HG03103 (cell line): ENCODE measurements at regions not wholly inside any gene's neighbourhood (a gene's known extent, or its start where the extent isn't known, plus 50 kb on each side); places are given as distances from the start of the nearest gene placed in this dataset.

Experiments
- ATAC-seq: cut with Tn5 transposase; IDR thresholded peaks from one replicate; pipeline ENCODE4 v1.9.1; 2021; ENCODE audit warnings: low read depth; ENCODE audit not compliant: unreplicated experiment

GRCh38 chr1:55547405-55547804 is 332.2 kb upstream of the USP24 start:
- no peak for ATAC-seq

- no peak for ATAC-seq
Measured at GRCh38 chr1:55546553-55546952, 331.4 kb upstream of the USP24 start.

GRCh38 chr1:55544826-55545225 is 329.7 kb upstream of the USP24 start:
- ATAC-seq: no peak

- ATAC-seq: no peak
Measured at GRCh38 chr1:55542901-55543504, 327.8 kb upstream of the USP24 start.

GRCh38 chr1:55541296-55541695 is 326.1 kb upstream of the USP24 start:
- ATAC-seq: no peak

GRCh38 chr1:55539652-55540512 is 324.7 kb upstream of the USP24 start:
- ATAC-seq: no peak

GRCh38 chr1:55538428-55538827 is 323.3 kb upstream of the USP24 start:
- no peak for ATAC-seq

- ATAC-seq: no peak
Measured at GRCh38 chr1:55536545-55536865, 321.3 kb upstream of the USP24 start.

GRCh38 chr1:55535724-55536544 is 320.8 kb upstream of the USP24 start:
- ATAC-seq: no peak

GRCh38 chr1:55534565-55535121 is 319.5 kb upstream of the USP24 start:
- no peak for ATAC-seq

GRCh38 chr1:55531644-55532043 is 316.5 kb upstream of the USP24 start:
- ATAC-seq: no peak

- ATAC-seq: no peak
Measured at GRCh38 chr1:55530749-55531478, 315.8 kb upstream of the USP24 start.

- no peak for ATAC-seq
Measured at GRCh38 chr1:55529017-55529416, 313.9 kb upstream of the USP24 start.

- no peak for ATAC-seq
Measured at GRCh38 chr1:55527831-55528230, 312.7 kb upstream of the USP24 start.

- no peak for ATAC-seq
Measured at GRCh38 chr1:55526716-55527115, 311.6 kb upstream of the USP24 start.

- ATAC-seq: no peak
Measured at GRCh38 chr1:55524006-55524405, 308.8 kb upstream of the USP24 start.

GRCh38 chr1:55522982-55523381 is 307.8 kb upstream of the USP24 start:
- no peak for ATAC-seq

GRCh38 chr1:55522353-55522903 is 307.3 kb upstream of the USP24 start:
- ATAC-seq: no peak

- ATAC-seq: no peak
Measured at GRCh38 chr1:55520861-55521260, 305.7 kb upstream of the USP24 start.
